Prostate gland (tissue), 2 donors: ENCODE measurements at regions not wholly inside any gene's neighbourhood (a gene's known extent, or its start where the extent isn't known, plus 50 kb on each side); places are given as distances from the start of the nearest gene placed in this dataset.

Experiments used
- DNase-seq: peaks from one replicate; pipeline ENCODE4 v3.0.0-alpha.2; 2019; ENCODE audit warnings: low spot score
- H3K27ac ChIP-seq, 2 donors: fragments of 200-600 bp; sonication (generic); 2 replicates each; pipeline ENCODE4 v1.5.1; 2017 to 2019
- H3K27me3 ChIP-seq: fragments of 200-600 bp; sonication (generic); replicated peaks from 2 replicates; pipeline ENCODE4 v1.5.1; 2019; ENCODE audit not compliant: insufficient read depth
- H3K36me3 ChIP-seq, 2 donors: fragments of 200-600 bp; sonication (generic); 1 replicate in 1 of 2; 2 replicates in 1 of 2; pipeline versions ENCODE4 v1.5.1 to v1.8.1; 2017 to 2019
- H3K4me1 ChIP-seq: fragments of 200-600 bp; sonication (generic); replicated peaks from 2 replicates; pipeline ENCODE4 v1.5.1; 2019
- H3K4me3 ChIP-seq, 2 donors: fragments of 200-600 bp; sonication (generic); 2 replicates each; pipeline ENCODE4 v1.5.1; 2017 to 2019
- H3K9me3 ChIP-seq: fragments of 200-600 bp; sonication (generic); 2 replicates; pipeline ENCODE4 v1.5.1; 2017
- POLR2A ChIP-seq: fragments of 450-650 bp; IDR thresholded peaks from one replicate; pipeline ENCODE4 v1.6.1; 2016; ENCODE audit warnings: antibody characterized with exemption, mild to moderate bottlenecking
- POLR2AphosphoS5 ChIP-seq: sonication (generic); formaldehyde crosslinking; IDR thresholded peaks from one replicate; pipeline ENCODE4 v1.6.1; 2017; ENCODE audit warnings: antibody characterized with exemption
- WGBS: methylation state at CpG from one replicate; pipeline ENCODE4 v1.1.5; 2018; 5-methylcytosine and 5-hydroxymethylcytosine counted together
- intact Hi-C: fragments of 100-400 bp; cut with DNase I; formaldehyde crosslinking; loops from one replicate; pipeline ENCODE4 v1.14.2; 2022
- TF ChIP-seq, protein P1 (sequence below), 4 experiments: fragments of 200-600 bp in 2 of 4; fragments of 450-650 bp in 2 of 4; sonication (generic) in 2 of 4; IDR thresholded peaks; 1 replicate in 3 of 4; 2 replicates in 1 of 4; pipeline ENCODE4 v1.5.1; 2016 to 2019; ENCODE audit warnings: antibody characterized with exemption in 4 of 4, mild to moderate bottlenecking in 2 of 4, moderate library complexity in 2 of 4

- H3K36me3 ChIP-seq: no peaks in the 10 kb centered on the region
- DNase-seq: no peak
- H3K4me3 ChIP-seq: no peak overlapping the region
- H3K9me3 ChIP-seq: no peaks in the 10 kb centered on the region
- 56% methylated on average over 3 of the region's 3 CpGs for WGBS
- no peak overlapping the region for H3K27ac ChIP-seq
- no peaks in the 10 kb centered on the region for H3K27me3 ChIP-seq
- no peaks in the 10 kb centered on the region for H3K4me1 ChIP-seq
- TF ChIP-seq, protein P1, sequence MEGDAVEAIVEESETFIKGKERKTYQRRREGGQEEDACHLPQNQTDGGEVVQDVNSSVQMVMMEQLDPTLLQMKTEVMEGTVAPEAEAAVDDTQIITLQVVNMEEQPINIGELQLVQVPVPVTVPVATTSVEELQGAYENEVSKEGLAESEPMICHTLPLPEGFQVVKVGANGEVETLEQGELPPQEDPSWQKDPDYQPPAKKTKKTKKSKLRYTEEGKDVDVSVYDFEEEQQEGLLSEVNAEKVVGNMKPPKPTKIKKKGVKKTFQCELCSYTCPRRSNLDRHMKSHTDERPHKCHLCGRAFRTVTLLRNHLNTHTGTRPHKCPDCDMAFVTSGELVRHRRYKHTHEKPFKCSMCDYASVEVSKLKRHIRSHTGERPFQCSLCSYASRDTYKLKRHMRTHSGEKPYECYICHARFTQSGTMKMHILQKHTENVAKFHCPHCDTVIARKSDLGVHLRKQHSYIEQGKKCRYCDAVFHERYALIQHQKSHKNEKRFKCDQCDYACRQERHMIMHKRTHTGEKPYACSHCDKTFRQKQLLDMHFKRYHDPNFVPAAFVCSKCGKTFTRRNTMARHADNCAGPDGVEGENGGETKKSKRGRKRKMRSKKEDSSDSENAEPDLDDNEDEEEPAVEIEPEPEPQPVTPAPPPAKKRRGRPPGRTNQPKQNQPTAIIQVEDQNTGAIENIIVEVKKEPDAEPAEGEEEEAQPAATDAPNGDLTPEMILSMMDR (IDR thresholded peaks at IDR 0.05): no peak
- TF ChIP-seq POLR2A (no peak), POLR2AphosphoS5 (no peak)
- intact Hi-C loops: no loop called here
These were observed 323.9 kb upstream of the MSX2 start for GRCh38 chr5:174400461-174400860.

DNA sequence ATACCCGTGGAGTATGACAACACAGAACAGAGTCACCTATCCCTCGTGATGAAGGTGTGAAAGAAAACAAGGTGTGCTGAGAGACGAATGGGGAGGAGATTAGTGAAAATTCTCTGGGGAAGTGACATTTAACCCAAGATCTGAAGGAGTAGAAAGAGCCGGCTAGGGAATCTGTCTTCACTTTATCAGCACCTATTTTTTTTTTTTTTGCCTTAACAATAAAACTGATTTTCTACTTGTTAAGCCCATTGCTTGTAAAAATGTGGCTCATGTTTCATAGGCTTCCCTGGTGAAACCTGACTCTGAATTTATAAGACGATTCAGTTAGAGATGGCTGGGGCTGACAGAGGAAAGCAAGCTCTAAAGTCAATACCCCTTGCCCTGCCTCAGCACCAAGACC lies 322.6 kb upstream of the MSX2 start:
- H3K9me3 ChIP-seq: no peaks in the 10 kb centered on the region
- H3K27ac ChIP-seq: no peak overlapping the region
- WGBS: 20% methylated on average over 5 of the region's 5 CpGs
- H3K36me3 ChIP-seq: no peaks in the 10 kb centered on the region
- H3K4me3 ChIP-seq: no peak overlapping the region
- no peak for DNase-seq
- no peaks in the 10 kb centered on the region for H3K4me1 ChIP-seq
- intact Hi-C loops: no loop called here
- TF ChIP-seq, protein P1 (IDR thresholded peaks at IDR 0.05): no peak
- TF ChIP-seq POLR2A (no peak), POLR2AphosphoS5 (no peak)
- H3K27me3 ChIP-seq: no peaks in the 10 kb centered on the region

GRCh38 chr5:174402222-174402812 lies 322.1 kb upstream of the MSX2 start:
- no peak for DNase-seq
- Histone ChIP-seq H3K9me3 (no peaks in the 10 kb centered on the region), H3K36me3 (no peaks in the 10 kb centered on the region), H3K4me3 (no peak overlapping the region), H3K4me1 (no peaks in the 10 kb centered on the region), H3K27ac (no peak overlapping the region), H3K27me3 (no peaks in the 10 kb centered on the region)
- no peak for TF ChIP-seq POLR2AphosphoS5
- TF ChIP-seq POLR2A: no peak
- TF ChIP-seq, protein P1 (IDR thresholded peaks at IDR 0.05): no peak
- 42% methylated on average over 4 of the region's 4 CpGs for WGBS
- intact Hi-C loops: no loop called here

GRCh38 chr5:174404848-174405247 lies 319.5 kb upstream of the MSX2 start:
- Histone ChIP-seq H3K27me3 (no peaks in the 10 kb centered on the region), H3K4me1 (no peaks in the 10 kb centered on the region), H3K4me3 (no peak overlapping the region), H3K9me3 (no peaks in the 10 kb centered on the region), H3K36me3 (no peaks in the 10 kb centered on the region), H3K27ac (no peak overlapping the region)
- no peak for TF ChIP-seq POLR2AphosphoS5
- no peak for TF ChIP-seq POLR2A
- TF ChIP-seq, protein P1 (IDR thresholded peaks at IDR 0.05): no peak
- DNase-seq: no peak
- intact Hi-C loops: no loop called here
- WGBS: 95% methylated on average over 5 of the region's 5 CpGs

DNA sequence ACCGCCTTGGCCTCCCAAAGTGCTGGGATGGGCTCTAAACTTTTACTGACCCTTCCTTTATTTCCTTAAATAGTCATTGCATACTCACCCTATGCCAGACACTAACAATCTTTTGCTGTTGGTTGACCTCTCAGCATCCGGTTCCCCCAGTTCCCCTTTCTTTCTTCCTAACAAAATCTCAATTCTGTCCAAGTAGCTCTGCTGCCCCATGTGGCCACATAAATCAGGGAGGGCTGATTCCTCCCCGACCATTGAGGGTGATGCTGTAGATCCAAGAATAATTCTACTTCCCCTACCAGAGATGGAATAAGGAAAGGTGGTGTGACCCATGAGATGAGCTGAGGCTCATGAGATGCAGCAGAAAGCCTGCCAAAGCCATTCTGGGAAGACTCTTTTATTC lies 315.3 kb upstream of the MSX2 start:
- no peak for DNase-seq
- Histone ChIP-seq H3K4me1 (no peaks in the 10 kb centered on the region), H3K4me3 (no peak overlapping the region), H3K27me3 (no peaks in the 10 kb centered on the region), H3K9me3 (no peaks in the 10 kb centered on the region), H3K36me3 (no peaks in the 10 kb centered on the region), H3K27ac (no peak overlapping the region)
- intact Hi-C loops: no loop called here
- WGBS: 82% methylated on average over 3 of the region's 3 CpGs
- TF ChIP-seq, protein P1 (IDR thresholded peaks at IDR 0.05): no peak
- TF ChIP-seq POLR2AphosphoS5 (no peak), POLR2A (no peak)
